ENCODE measurements at regions not wholly inside any gene's neighbourhood (a gene's known extent, or its start where the extent isn't known, plus 50 kb on each side); places are given as distances from the start of the nearest gene placed in this dataset.

DNA sequence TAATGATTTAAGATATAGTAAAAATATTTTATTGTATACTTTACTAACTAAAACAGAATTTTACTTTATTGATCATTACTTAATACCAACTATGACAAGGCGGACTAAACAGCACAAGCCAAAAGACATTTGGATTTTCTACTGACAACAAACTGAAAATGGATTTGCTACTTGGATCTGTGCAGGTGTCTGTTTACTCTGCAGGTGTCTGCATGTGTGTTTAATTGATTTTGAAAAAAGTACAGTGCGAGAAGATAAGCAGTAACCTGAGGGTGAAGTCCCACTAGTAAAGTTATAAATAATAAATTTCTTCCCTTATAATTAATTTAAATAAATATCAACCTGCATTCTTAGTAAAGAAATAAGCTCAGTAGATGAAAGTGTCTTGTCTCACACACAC lies 696.8 kb upstream of the MBL2 start:
- TF ChIP-seq, protein P1, sequence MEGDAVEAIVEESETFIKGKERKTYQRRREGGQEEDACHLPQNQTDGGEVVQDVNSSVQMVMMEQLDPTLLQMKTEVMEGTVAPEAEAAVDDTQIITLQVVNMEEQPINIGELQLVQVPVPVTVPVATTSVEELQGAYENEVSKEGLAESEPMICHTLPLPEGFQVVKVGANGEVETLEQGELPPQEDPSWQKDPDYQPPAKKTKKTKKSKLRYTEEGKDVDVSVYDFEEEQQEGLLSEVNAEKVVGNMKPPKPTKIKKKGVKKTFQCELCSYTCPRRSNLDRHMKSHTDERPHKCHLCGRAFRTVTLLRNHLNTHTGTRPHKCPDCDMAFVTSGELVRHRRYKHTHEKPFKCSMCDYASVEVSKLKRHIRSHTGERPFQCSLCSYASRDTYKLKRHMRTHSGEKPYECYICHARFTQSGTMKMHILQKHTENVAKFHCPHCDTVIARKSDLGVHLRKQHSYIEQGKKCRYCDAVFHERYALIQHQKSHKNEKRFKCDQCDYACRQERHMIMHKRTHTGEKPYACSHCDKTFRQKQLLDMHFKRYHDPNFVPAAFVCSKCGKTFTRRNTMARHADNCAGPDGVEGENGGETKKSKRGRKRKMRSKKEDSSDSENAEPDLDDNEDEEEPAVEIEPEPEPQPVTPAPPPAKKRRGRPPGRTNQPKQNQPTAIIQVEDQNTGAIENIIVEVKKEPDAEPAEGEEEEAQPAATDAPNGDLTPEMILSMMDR (IDR thresholded peaks at IDR 0.05 in 4 of 5, conservative IDR thresholded peaks at IDR 0.05 in 1 of 5): no peak
- TF ChIP-seq POLR2A (IDR thresholded peaks at IDR 0.05): no peak
